ENCODE measurements at regions not wholly inside any gene's neighbourhood (a gene's known extent, or its start where the extent isn't known, plus 50 kb on each side); places are given as distances from the start of the nearest gene placed in this dataset.

DNA sequence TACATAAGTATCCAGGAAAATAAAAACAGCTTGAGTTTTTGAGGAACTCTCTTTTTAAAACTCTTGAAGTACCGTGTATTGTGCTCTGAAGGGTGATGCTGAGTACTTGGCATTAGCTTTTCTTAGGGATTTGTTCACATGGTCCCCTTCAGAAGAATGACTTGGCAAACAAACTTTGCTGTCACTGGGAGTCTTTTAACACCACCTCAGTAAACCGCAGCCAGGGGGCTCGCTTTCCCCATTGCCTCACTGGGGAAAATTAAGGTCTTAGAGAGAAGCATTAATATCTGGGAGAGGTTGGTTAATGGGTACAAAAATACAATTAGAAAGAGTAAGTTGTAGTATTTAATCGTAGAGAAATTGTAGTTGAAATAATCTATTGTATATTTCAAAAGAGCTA, 105.9 kb upstream of the DAP start:
- H3K9me3 ChIP-seq = no peaks in the 10 kb centered on the region
- no peak for DNase-seq
- TF ChIP-seq EP300 (IDR thresholded peaks at IDR 0.05) (no peak), POLR2AphosphoS5 (IDR thresholded peaks at IDR 0.05) (no peak), POLR2A (IDR thresholded peaks at IDR 0.05) (no peak)
- TF ChIP-seq, protein P1, sequence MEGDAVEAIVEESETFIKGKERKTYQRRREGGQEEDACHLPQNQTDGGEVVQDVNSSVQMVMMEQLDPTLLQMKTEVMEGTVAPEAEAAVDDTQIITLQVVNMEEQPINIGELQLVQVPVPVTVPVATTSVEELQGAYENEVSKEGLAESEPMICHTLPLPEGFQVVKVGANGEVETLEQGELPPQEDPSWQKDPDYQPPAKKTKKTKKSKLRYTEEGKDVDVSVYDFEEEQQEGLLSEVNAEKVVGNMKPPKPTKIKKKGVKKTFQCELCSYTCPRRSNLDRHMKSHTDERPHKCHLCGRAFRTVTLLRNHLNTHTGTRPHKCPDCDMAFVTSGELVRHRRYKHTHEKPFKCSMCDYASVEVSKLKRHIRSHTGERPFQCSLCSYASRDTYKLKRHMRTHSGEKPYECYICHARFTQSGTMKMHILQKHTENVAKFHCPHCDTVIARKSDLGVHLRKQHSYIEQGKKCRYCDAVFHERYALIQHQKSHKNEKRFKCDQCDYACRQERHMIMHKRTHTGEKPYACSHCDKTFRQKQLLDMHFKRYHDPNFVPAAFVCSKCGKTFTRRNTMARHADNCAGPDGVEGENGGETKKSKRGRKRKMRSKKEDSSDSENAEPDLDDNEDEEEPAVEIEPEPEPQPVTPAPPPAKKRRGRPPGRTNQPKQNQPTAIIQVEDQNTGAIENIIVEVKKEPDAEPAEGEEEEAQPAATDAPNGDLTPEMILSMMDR (IDR thresholded peaks at IDR 0.05) = no peak
- no peak overlapping the region for H3K27ac ChIP-seq
- 49 to 59% (median 52%) methylated on average over 4 of the region's 4 CpGs for WGBS, 5 donors
- H3K4me3 ChIP-seq = no peak overlapping the region
- intact Hi-C loops (cut with DNase I; ENCODE audit: low total_unique reads) = no loop called here
- no peaks in the 10 kb centered on the region for H3K27me3 ChIP-seq
- no peaks in the 10 kb centered on the region for H3K36me3 ChIP-seq
- H3K4me1 ChIP-seq = no peaks in the 10 kb centered on the region

DNA sequence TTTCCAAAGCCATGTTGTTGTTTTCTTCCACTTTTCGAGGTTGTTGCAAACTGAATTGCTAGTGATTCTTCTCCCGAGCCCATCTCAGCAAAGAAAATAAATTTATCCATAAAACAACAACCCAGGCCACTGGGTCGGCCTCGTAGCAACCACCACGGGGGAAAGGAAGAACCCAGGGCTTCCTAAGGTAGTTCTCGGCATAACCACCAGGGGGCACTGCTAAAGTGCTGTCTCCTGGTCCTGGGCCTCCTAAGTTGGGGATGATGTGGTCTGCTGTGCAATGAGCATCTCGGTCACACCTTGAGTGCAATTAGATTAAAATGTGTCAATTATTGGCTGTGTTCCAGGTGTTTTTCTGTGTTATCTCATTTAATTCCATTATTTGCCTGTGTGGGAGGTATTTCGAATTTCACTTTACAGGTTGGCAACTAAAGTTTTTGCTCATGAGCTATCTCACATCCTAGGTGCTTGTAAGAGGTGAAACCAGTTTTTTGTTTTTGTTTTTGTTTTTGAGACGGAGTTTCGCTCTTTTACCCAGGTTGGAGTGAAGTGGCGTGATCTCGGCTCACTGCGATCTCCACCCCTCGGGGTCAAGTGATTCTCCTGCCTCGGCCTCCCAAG, 102.8 kb upstream of the DAP start:
- Histone ChIP-seq H3K36me3 (no peaks in the 10 kb centered on the region), H3K4me3 (no peak overlapping the region), H3K27ac (no peak overlapping the region), H3K9me3 (no peaks in the 10 kb centered on the region), H3K4me1 (no peaks in the 10 kb centered on the region), H3K27me3 (no peaks in the 10 kb centered on the region)
- 59 to 67% (median 61%) methylated on average over 15 of the region's 15 CpGs for WGBS, 5 donors
- DNase-seq = peak; percentile 53 to 55
- intact Hi-C loops (cut with DNase I; ENCODE audit: low total_unique reads) = no loop called here
- TF ChIP-seq, protein P1 (IDR thresholded peaks at IDR 0.05) = peak in 5 of 7 experiments; percentile 35 to 80 (median 55)
- TF ChIP-seq POLR2A (IDR thresholded peaks at IDR 0.05) = no peak

DNA sequence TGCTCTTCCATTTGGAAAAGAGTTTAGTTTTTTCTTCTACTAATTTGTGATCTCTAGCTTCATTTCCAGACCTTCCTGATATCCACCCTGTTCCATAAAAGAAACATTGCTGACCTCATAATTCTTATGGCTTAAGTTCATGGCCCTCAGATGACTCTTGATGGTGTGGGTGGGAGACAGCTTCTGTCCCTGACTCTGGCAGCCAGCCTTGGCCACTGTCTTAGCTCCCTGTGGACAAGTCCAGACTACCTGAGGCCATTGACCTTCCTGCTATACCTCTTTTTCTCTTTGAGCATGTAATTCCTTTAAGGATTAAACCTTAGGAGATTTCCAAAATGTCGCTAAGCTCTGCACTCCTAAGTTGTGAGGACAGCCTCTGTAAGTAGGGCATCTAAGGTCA, 101.1 kb upstream of the DAP start:
- no peak for DNase-seq
- Histone ChIP-seq H3K36me3 (no peaks in the 10 kb centered on the region), H3K4me1 (peaks cover 0 to 5% (median 2%) of the 10 kb centered on the region in 4 donors), H3K27me3 (peaks cover 0 to 17% (median 12%) of the 10 kb centered on the region in 3 donors), H3K9me3 (no peaks in the 10 kb centered on the region), H3K27ac (no peak overlapping the region), H3K4me3 (no peak overlapping the region)
- intact Hi-C loops (cut with DNase I; ENCODE audit: low total_unique reads) = no loop called here
- TF ChIP-seq, protein P1 (IDR thresholded peaks at IDR 0.05) = no peak
- no peak for TF ChIP-seq EP300 (IDR thresholded peaks at IDR 0.05)
- TF ChIP-seq POLR2A (IDR thresholded peaks at IDR 0.05) = no peak
- TF ChIP-seq POLR2AphosphoS5 (IDR thresholded peaks at IDR 0.05) = no peak
- WGBS, 5 donors = 81 to 100% (median 92%) methylated on average over 1 of the region's 1 CpG

DNA sequence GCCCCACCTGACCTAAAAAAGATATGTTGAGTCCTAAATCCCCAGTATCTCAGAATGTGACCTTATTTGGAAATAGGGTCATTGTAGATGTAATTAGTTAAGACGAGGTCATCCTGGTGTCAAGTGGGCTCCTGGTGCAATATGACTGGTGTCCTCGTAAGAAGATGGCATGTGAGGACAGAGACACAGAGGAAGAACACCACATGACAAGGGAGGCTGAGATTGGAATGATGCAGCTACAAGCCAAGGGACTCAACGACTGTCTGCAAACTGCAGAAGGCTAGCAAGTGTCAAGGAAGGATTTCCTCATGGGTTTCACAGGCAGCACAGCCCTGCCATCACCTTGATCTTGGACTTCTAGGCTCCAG, 100.4 kb upstream of the DAP start:
- no peak for TF ChIP-seq EP300 (IDR thresholded peaks at IDR 0.05)
- TF ChIP-seq, protein P1 (IDR thresholded peaks at IDR 0.05) = no peak
- TF ChIP-seq POLR2AphosphoS5 (IDR thresholded peaks at IDR 0.05) = no peak
- WGBS, 5 donors = 78 to 91% (median 83%) methylated on average over 3 of the region's 3 CpGs
- intact Hi-C loops (cut with DNase I; ENCODE audit: low total_unique reads) = no loop called here
- Histone ChIP-seq H3K27ac (no peak overlapping the region), H3K27me3 (peaks cover 0 to 19% (median 17%) of the 10 kb centered on the region in 3 donors), H3K4me1 (peaks cover 0 to 11% (median 5%) of the 10 kb centered on the region in 4 donors), H3K9me3 (no peaks in the 10 kb centered on the region), H3K36me3 (no peaks in the 10 kb centered on the region), H3K4me3 (no peak overlapping the region)
- DNase-seq = no peak
